ENCODE measurements at regions not wholly inside any gene's neighbourhood (a gene's known extent, or its start where the extent isn't known, plus 50 kb on each side); places are given as distances from the start of the nearest gene placed in this dataset.

DNA sequence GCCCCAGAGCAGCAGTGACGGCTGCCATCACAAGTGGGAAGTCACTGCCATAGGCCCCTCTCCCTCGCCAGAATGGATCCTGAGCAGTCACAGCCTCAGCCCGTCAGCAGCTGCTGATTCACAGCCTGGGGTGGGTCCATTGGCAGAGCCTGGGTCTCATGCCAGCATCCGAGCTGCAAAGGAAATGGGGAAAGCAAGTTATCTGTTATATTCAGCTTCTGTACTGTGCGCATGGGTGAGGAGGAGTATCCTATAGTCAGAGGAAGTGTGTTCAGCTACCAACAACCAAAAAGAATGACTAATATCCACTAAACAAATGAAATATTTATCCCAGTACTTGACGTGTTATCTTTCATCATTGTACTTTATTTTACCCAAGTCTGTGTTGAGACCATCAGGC is 119.7 kb downstream of the RCN1 start:
- DNase-seq: no peak

GRCh38 chr11:32213223-32213622 is 122.3 kb downstream of the RCN1 start:
- DNase-seq: no peak

GRCh38 chr11:32215157-32215556 is 124.3 kb downstream of the RCN1 start:
- no peak for DNase-seq

DNA sequence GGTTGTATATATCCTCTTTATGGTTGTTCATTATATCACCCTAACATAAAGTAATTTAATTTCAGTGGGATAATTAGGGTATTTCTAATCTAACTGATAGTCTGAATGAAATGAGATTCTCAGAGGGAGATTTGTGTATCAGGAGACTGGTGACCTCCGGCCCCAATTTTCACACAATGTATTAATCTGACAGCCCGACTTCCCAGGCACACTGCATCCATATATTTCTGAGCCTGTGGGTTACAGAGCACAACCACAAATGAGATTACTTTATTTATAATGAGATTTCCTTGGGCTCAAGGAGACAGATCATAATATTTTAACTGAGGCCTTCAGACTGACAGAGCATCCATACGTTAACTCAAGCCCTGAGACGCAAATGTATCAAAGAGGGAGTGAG is 125.9 kb downstream of the RCN1 start:
- DNase-seq: no peak

- no peak for DNase-seq
These were observed 128.4 kb downstream of the RCN1 start for GRCh38 chr11:32219320-32219719.

DNA sequence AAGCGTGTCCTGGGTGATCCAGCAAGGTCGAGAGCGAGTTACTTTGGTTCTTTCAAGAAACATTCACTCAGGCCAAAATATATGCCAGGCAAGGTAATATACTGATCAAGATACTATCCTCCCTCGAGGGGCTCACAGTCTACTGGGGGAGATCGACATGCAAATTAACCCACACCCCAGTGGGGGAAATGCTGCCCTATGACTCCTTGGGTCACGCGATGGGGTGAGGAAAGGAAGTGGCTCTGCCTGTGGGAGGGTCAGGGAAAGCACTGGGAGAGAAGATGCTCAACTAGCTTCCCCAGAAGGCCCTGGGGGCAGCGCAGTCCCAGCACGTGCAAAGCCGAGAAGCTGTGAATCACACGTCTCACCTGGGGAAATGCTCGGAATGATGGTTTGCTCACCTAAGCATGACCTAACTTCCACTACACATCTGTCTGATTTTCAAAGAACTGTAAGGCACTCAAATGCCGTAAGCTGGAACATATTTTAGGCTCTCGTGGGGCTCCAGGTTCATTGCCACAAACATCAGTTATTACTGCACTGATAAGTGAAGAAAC is 130.7 kb downstream of the RCN1 start:
- DNase-seq: no peak

- DNase-seq: no peak
These were observed 133.7 kb downstream of the RCN1 start for GRCh38 chr11:32224580-32224979.

DNA sequence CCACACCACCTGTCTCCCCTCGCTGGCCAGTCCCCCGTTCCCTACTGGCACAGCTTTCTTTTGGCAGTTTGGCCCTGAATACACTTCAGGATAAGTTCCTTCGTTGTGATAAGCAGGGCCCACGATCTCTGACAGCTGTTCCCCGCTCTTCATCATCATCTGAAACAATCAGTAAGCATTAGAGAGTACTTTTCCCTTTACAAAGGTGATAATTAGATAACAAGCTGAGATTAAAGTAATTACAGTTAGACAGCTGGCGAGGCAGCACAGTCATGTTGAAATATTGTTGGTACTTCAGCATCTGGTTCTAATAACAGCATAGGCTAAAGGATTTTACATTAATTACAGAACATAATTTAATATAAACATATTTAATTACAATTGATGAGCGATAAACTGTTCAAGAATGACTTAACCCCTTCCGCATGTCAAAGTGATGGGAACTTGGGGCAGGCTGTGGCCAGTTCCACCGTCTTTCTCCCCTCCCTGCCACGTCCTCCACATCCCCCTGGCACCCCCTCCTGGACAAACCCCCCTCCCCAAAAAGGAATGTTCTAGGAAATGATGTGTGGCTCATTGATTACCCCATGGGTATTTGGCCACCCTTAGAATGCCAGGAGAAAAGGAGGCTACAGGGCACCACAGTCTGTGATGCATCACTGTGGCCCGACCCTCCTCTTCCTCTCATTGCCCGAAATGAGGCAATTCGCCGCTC is 134.9 kb downstream of the RCN1 start:
- DNase-seq: no peak

DNA sequence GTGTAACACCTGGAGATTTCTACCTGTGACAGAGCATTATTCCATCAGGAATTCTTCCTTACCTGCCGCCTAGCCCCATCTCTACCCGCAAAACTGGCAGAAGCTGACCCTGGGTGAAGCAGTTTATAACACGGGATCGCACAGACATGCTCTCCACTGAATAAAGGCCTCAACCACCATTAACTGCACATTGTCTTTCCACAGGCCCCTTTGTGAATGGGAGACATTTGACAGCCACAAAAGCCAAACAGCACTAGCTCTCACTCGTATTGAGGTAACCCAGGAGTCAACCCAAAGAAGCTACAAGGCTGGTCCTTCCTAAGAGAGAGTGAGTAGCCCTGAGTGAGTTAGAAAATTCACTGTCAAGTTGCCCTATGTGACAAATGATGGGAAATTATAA is 135.6 kb downstream of the RCN1 start:
- no peak for DNase-seq

GRCh38 chr11:32229576-32230240 is 138.8 kb downstream of the RCN1 start:
- DNase-seq: no peak

- no peak for DNase-seq
These were observed 141.1 kb downstream of the RCN1 start for GRCh38 chr11:32231909-32232493.

DNA sequence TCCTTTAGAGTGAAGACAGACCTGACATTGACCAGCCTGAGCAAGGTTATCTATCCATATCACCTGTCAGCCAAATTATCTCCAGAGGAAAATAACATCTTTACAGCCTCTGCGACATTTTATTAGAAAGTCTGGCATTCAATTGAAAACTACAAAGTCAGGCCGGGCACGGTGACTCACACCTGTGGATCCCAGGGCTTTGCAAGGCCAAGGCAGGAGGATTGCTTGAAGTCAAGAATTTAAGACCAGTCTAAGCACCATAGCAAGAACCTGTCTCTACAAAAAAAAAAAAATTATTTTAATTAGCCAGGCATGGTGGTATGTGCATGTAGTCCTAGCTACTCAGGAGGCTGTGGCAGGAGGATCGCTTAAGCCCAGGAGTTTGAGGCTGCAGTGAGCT is 141.6 kb downstream of the RCN1 start:
- DNase-seq: no peak

- no peak for DNase-seq
These were observed 142.4 kb downstream of the RCN1 start for GRCh38 chr11:32233276-32233675.

DNA sequence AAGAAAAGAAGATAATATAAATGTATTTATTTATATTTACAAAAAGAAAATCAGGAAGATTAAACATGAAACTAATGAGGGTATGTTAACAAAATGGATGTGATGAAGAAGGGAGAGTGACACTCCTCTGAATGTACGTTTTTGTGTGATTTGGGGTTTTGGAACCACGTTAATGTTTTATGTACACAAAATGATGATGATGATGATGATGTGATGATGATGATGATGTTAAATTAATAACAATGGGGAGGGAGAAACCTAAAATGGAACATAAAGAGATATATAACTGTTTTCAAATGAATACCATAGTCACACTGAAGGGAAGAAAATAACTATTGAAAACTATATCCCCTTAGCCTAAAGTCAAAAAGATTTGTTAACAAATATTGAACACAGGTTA is 143.1 kb downstream of the RCN1 start:
- no peak for DNase-seq

GRCh38 chr11:32244453-32244852 is 153.6 kb downstream of the RCN1 start:
- DNase-seq: no peak

DNA sequence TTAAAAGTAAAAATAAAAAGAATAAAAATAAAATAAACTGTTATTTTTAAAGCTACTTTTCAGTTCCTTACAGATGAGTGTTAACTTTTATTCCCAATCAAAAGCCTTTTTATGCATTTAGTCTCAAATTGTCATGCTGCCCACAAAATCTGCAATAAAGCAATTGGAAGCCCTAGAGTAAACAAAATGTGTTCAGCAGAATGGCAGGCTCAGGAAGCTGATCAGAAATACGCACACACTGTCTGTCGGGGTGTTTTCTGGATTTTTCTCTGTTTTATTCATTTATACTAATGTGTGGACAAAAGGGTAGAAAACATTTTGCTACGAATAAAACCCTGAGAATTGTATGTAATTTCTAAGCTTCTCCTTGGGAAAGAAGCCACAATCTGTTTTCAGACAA is 162.8 kb downstream of the RCN1 start:
- DNase-seq: no peak

DNA sequence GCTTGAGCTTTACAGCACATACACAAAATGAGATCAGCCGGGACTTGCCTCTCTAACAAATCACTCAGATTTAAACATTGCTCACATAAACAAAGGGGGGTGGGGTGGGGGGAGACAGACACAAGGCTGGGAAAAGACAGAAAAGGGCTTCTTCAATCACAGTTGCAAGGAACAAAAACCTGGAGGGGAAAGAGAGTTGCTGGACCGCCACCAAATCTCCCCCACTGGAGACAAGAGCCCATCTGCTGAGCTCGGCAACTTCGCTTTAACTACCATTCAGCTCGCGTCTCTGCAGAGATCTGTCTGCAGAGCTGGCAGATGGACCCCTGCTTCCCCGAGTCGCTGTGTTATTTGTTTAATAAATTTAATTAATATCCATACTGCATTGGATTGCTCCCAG is 165.0 kb downstream of the RCN1 start:
- no peak for DNase-seq

DNA sequence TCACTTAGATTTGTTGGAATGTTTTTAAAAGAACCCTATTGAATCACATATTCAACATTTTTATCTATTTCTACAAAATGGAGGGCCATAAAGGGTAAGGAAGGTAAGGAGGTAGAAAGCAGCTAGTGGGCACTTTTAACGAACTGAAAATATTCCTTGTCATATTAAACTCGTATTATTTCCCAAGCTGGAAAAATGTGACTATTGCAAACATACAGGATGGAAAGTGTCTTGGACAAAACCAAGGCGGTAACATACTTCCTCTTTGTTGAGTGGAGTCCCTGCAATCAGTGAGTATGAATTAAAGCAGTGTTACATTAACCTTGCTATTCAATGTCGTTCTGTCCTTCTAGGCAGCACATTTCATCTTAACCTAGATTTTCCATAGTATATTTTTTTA is 165.6 kb downstream of the RCN1 start:
- no peak for DNase-seq

DNA sequence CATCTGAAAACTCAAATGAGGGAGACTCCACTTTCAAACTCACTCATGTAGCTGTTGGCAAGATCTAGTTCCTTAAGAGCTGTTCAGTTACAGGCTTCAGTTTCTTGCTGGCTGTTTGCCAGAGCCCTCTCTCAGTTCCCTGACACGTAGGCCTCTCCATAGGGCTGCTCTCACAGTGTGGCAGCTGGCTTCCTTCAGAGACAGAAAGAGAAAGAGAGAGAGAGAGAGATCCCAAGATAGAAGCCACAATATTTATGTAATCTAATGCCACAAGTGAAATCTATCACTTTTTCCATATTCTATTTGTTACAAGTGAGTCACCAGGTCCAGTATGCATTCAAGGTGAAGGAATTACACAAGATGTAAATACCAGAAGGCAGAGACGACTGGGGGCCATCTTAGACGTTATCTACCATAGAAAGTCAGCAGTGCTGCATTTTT is 168.8 kb downstream of the RCN1 start:
- no peak for DNase-seq

- DNase-seq: no peak
These were observed 171.5 kb downstream of the RCN1 start for GRCh38 chr11:32262367-32262766.

GRCh38 chr11:32265911-32266310 is 169.4 kb downstream of the WT1 start:
- DNase-seq: no peak

DNA sequence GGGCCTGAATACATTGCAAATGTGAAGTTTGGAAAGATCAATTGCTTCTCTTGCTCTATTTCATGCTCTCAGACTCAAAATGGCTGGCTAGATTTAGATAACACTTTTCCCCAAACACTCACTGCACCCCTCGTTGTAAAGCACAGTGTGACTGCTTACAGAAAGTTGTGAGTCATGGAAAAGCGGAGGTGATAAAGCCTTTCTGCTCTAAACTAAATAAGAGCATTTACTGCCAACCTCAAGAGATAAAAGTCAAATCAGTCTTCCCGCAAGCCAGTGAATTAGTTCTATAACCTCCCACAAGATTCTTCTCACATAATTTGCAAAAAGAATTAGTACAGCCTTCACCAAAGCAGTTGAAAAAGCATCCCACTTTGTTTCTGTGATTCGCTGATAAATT is 168.7 kb downstream of the WT1 start:
- DNase-seq: no peak

DNA sequence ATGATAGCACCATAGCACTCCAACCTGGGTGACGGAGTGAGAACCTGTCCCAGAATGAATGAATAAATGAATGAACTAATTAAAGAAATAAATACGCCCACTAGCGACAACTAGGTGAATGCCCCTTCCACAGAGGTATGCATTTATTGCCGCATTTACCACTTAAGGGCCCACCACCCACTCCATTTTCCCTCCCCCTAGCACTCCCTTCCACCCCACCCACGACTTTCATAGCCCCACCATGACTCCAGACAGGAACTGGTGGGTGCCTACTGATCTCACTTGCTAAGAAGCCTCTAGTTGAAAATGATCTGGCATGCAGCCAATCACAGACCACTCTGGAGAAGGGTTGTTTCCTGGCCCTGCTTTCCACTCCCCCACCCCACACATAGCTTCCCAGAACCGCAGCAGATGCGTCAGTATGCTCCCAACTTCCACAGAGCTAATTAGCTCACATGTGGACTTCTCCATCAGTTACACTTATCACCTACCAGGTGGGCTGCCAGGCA is 167.6 kb downstream of the WT1 start:
- DNase-seq: no peak

GRCh38 chr11:32273931-32274330 is 161.4 kb downstream of the WT1 start:
- no peak for DNase-seq

Measured in activated gamma-delta T cell treated with Interleukin-2 at 50 U/mL for 16 hours (primary cell).